HPDE6-E6E7 (cell line): ENCODE measurements at regions not wholly inside any gene's neighbourhood (a gene's known extent, or its start where the extent isn't known, plus 50 kb on each side); places are given as distances from the start of the nearest gene placed in this dataset.
A peak's percentile ranks its signal among the peaks of the same experiment; 100 is the strongest.

Experiments used
- DNase-seq: peaks from one replicate; pipeline ENCODE4 v3.0.0; 2011; ENCODE audit warnings: missing footprints; ENCODE audit errors: extremely low spot score

DNA sequence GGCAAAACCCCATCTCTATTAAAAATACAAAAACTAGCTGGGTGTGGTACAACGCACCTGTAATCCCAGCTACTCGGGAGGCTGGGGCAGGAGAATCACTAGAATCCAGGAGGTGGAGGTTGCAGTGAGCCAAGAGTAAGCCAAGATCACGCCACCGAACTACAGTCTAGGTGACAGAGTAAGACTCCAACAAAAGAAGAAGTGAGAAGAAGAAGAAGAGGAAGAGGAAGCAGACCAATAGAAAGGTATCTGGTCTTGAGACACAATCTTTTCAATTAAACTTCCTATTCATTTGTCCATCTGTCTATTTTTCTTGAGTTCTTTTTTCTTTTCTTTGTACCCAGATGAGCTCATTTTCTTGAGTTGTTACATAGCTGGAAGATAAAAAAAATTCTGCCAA is 55.7 kb upstream of the ACADM start:
- DNase-seq = no peak

DNA sequence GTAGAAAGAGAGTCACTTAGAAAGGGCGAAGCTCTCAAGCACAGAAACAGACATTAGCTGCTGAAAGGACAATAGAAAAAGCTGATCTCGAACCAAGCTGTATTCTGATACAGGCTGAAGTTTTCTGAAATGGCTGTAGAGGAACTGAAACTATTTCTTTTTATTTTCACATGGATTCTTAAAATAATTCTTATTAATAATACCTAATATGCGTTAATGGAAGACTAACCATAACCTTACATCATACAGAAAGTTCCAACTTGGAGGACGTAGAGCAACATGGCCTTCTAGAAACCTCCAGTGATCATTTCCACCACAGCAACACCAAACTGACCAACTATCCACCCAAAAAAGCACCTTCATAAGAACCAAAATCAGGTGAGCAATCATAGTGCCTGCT is 52.8 kb upstream of the ACADM start:
- DNase-seq = no peak

DNA sequence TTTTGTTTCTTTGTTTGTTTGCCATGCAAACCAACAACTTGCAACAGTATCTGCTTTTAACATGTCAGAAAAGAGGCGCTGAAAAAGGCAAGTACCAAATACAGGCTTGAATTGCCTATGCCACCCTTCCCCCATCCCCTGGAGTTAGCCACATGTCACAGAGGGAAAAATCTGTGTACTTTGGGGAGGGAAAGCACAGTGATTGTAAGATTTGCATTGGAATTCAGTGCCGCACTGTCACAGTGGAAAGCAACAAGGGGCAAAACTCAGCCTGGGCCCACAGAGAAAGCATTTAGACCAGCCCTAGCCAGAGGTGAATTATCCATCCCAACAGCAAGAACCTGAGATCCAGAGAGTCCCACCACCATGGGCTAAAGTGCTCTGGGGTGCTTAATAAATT is 52.4 kb upstream of the ACADM start:
- DNase-seq = no peak

DNA sequence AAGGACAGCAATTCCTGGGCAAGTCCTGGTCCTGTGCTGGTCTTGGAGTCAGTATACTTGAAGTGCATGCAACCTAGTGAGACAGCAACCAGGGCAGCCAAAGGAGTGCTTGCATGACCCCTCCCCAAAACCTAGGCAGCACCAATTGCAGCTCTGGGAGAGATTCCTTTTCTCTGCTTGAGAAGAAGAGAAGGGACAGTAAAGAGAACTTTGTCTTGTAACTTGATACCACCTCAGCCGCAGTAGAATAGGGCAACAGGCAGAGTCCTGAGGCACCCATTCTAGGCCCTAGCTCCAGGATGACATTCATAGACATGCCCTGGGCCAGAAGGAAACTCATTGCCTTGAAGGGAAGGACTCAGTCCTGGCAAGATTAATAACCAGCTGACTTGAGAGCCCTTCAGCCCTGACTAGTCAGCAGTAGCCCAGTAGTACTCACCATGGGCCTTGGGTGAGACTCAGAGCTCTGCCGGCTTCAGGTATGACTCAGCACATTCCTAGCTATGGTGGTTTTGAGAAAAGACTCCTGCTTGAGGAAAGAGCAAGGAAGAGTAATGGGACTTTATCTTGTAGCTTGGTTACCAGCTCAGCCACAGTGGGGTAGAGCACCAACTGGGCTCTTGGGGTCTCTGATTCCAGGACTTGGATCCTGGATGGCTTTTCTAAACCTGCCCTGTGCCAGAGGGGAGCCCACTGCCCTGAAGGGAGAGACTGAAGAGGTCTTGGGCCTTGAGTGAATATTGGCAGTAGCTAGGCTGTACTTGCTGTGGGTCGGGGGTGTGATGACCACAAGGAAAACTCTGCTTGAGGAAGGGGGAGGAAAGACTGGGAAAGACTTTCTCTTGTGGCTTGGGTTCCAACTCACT is 51.7 kb upstream of the ACADM start:
- DNase-seq = peak; percentile 48

DNA sequence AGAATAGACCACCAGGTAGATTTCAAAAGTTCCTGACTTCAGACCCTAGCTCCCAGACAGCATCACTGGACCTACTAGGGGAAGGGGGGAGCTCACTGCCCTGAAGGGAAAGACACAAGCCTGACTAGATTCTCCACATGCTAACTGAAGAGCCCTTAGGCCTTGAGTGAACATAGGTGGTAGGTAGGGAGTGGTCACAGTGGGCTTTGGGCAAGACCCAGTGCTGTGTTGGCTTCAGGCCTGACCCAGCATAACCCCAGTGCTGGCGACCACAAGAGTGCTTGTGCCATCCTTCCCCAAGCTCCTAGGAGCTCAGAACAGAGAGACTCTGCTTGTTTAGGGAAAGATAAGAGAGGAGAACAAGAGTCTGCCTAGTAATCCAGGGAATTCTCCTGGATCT is 51.1 kb upstream of the ACADM start:
- DNase-seq = no peak

DNA sequence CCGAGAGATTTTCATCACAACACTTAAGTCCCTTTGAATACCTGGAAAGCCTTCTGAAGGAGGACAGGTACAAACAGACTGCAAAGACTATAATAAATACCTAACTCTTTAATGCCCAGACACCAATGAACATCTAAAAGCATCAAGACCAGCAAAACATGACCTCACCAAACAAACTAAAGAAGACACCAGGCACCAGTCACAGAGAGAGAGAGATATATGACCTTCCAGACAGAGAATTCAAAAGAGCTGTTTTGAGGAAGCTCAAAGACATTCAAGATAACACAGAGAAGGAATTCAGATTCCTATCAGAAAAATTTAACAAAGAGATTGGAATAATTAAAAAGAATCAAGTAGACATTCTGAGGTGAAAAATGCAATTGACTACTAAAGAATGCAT is 50.6 kb upstream of the ACADM start:
- no peak for DNase-seq
